ENCODE measurements at regions not wholly inside any gene's neighbourhood (a gene's known extent, or its start where the extent isn't known, plus 50 kb on each side); places are given as distances from the start of the nearest gene placed in this dataset.
"Not testable (repeated sequence)": the region's sequence is repeated elsewhere in the genome, so short reads cannot be mapped to it uniquely, and the experiment has no call there.

DNA sequence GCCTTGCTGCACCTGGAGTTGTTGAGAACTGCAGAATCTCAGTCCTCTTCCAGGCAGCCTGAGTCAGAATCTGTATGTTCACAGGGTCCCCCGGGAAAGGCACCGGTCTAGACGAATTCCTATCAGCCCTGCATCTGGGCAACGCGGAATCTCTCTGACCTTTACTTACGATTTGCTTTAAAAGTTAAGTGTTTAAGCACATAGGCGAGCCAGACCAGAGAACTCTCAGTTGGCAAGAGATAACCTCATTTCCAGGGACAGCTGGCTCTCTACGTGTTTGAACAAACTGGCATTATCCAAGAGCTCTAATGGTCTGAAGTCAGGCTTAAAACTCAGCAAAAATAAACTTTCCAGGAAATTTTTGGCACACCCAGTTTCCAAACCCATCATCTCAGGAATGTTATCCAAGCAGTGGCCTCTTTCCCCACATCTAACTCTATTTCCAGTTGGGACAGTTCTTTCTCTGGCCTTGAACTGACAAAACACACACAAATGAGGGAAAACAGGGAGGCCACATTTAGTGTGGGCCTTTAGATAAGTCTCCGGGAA lies 53.4 kb downstream of the HES1 start:
- Mint-ChIP-seq H3K36me3 (no peaks in the 10 kb centered on the region), H3K4me1 (peaks cover 4% of the 10 kb centered on the region), H3K27ac (no peak overlapping the region), H3K4me3 (no peak overlapping the region), H3K9me3 (no peaks in the 10 kb centered on the region)
- DNase-seq (ENCODE audit: low spot score in 2 of 2) (no peak), ATAC-seq (no peak)

DNA sequence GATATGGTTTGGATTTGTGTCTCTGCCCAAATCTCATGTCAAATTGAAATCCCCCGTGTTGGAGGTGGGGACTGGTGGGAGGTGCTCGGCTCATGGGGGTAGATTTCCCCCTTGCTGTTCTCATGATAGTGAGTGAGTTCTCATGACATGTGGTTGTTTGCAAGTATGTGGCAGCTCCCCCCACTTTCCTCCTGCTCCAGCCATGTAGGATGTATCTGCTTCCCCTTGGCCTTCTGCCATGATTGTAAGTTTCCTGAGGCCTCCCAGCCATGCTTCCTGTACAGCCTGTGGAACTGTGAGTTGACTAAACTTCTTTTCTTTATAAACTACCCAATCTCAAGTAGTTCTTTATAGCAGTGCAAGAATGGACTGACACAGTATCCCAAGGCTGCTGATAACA lies 55.9 kb downstream of the HES1 start:
- not testable (repeated sequence) for H3K36me3 Mint-ChIP-seq; H3K4me3 Mint-ChIP-seq; ATAC-seq; H3K9me3 Mint-ChIP-seq; DNase-seq (ENCODE audit: low spot score in 2 of 2); H3K27ac Mint-ChIP-seq; H3K4me1 Mint-ChIP-seq

GRCh38 chr3:194194051-194194756 lies 58.3 kb downstream of the HES1 start:
- Mint-ChIP-seq H3K27ac (peak overlapping the region; percentile 21), H3K4me3 (no peak overlapping the region), H3K36me3 (no peaks in the 10 kb centered on the region), H3K4me1 (peaks cover 9% of the 10 kb centered on the region), H3K9me3 (no peaks in the 10 kb centered on the region)
- no peak for DNase-seq (ENCODE audit: low spot score in 2 of 2)
- no peak for ATAC-seq

GRCh38 chr3:194194757-194195085 lies 58.8 kb downstream of the HES1 start:
- peaks cover 9% of the 10 kb centered on the region for H3K4me1 Mint-ChIP-seq
- H3K27ac Mint-ChIP-seq: peak overlapping the region; percentile 21
- ATAC-seq (no peak), DNase-seq (ENCODE audit: low spot score in 2 of 2) (no peak)
- no peaks in the 10 kb centered on the region for H3K9me3 Mint-ChIP-seq
- no peak overlapping the region for H3K4me3 Mint-ChIP-seq
- no peaks in the 10 kb centered on the region for H3K36me3 Mint-ChIP-seq

DNA sequence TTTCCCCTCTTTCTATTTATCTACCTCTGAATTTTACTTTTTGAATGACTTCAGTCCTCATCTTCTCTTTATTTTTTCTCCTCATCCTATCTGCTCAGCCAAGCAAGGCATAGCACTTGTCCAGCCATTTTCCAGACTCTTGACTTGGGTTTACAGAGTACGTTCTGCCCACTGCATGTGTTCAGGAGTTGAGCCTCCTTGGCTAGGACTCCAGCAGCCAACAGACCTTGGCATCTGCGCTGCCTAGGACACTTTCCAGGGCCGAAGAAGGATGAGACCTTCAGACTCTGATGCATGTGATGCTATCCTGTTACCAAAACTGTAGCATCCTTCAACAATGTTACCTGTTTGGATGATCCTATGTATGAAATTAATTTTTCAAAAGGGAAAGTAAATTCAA lies 59.7 kb downstream of the HES1 start:
- Mint-ChIP-seq H3K9me3 (no peaks in the 10 kb centered on the region), H3K4me1 (peaks cover 9% of the 10 kb centered on the region), H3K36me3 (no peaks in the 10 kb centered on the region), H3K27ac (no peak overlapping the region), H3K4me3 (no peak overlapping the region)
- ATAC-seq (no peak), DNase-seq (ENCODE audit: low spot score in 2 of 2) (no peak)

DNA sequence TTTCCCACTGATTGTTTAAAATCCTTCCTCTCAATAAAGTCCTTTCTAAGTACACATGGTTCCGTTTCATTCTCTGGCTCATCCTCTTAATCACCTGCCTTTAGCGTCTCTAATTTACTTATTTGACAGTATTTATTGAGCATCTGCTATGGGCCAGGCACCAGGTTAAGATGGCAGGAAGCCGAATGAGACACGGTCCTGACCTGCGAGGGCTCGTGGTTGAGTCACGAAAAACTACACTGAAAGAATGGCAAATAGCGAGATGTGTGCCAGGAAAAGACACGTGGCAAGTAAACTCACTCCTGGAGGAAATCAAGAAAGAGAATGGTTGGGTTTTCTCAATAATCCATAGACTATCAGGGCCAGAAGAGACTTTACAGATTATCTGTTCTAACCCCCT lies 60.9 kb downstream of the HES1 start:
- Mint-ChIP-seq H3K9me3 (no peaks in the 10 kb centered on the region), H3K27ac (no peak overlapping the region), H3K36me3 (no peaks in the 10 kb centered on the region), H3K4me1 (peaks cover 9% of the 10 kb centered on the region), H3K4me3 (no peak overlapping the region)
- DNase-seq (ENCODE audit: low spot score in 2 of 2) (no peak), ATAC-seq (no peak)

- H3K4me3 Mint-ChIP-seq: no peak overlapping the region
- H3K4me1 Mint-ChIP-seq: peaks cover 9% of the 10 kb centered on the region
- no peaks in the 10 kb centered on the region for H3K36me3 Mint-ChIP-seq
- no peak for ATAC-seq
- H3K9me3 Mint-ChIP-seq: no peaks in the 10 kb centered on the region
- no peak overlapping the region for H3K27ac Mint-ChIP-seq
- DNase-seq (ENCODE audit: low spot score in 2 of 2): no peak
Observed at GRCh38 chr3:194197396-194197960, 61.5 kb downstream of the HES1 start.

DNA sequence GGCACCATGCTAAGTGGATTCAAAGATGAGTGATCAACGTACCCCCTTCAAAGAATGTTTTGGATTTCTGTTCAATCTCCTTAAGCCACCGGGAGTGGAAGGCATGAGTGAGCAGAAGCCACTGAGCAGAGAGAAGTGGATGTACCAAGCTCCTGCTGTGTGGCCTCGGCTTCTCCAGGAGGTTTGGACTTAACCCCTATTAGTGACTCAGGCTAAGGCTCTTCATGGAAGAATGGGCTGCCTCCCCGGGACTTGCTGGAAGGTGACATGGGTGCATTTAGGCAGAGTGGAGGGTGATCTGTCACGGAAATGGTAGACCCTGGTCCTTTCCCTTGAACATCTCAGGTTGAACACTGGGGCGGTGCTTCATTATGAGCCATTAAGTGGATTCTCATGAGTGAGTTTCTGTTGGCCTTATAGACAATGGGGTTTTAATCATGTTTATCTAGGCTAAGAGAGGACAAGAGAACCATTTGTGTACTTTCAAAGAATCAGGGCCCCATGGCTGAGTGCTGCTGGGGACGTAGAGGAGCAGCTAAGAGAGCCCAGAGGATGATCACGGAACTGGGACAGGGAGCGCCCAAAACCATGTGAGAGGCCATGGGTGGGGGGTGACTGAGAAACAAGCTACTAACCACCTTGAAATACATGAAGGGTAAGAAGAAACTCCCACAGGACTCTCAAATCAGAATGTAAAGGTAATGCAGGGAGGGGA lies 62.2 kb downstream of the HES1 start:
- H3K27ac Mint-ChIP-seq: no peak overlapping the region
- H3K4me1 Mint-ChIP-seq: peaks cover 9% of the 10 kb centered on the region
- no peak overlapping the region for H3K4me3 Mint-ChIP-seq
- ATAC-seq (no peak), DNase-seq (ENCODE audit: low spot score in 2 of 2) (no peak)
- H3K9me3 Mint-ChIP-seq: no peaks in the 10 kb centered on the region
- no peaks in the 10 kb centered on the region for H3K36me3 Mint-ChIP-seq

- Mint-ChIP-seq H3K4me1 (peaks cover 16% of the 10 kb centered on the region), H3K9me3 (no peaks in the 10 kb centered on the region), H3K36me3 (no peaks in the 10 kb centered on the region), H3K27ac (no peak overlapping the region), H3K4me3 (no peak overlapping the region)
- no peak for DNase-seq (ENCODE audit: low spot score in 2 of 2)
- no peak for ATAC-seq
Observed at GRCh38 chr3:194198938-194199337, 63.0 kb downstream of the HES1 start.

DNA sequence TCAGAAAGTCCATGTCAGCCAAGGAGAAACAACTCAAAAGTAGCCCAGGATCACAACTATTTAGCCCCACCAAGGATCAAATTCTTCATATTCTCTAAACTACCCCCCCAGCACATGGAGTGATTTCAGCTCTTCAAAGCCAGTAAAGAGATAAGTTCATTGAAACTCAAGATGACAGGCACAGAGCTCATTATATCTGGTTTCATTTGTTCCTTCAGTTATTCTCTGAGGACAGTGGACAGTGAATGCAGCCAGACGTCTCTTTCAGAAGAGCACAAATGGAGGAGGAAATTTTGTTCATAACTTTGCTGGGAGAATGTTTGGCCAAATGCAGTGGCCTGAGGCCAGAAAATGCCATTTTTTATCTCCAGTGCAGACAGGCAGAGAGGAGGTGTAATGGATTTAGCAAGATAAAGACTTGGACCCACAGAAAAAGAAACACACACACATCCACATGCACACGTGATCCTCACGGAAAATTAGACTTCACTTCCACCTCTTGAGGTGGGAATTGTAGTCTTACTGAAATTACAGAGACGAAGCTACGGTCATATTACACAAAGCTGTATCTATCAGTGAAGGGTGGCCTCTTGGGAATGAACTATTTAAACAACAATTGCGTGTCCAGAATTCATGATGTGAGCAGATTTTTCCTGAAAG lies 64.6 kb downstream of the HES1 start:
- H3K4me1 Mint-ChIP-seq: peaks cover 8% of the 10 kb centered on the region
- DNase-seq (ENCODE audit: low spot score in 2 of 2): no peak
- H3K27ac Mint-ChIP-seq: no peak overlapping the region
- no peak for ATAC-seq
- no peak overlapping the region for H3K4me3 Mint-ChIP-seq
- H3K9me3 Mint-ChIP-seq: no peaks in the 10 kb centered on the region
- no peaks in the 10 kb centered on the region for H3K36me3 Mint-ChIP-seq

DNA sequence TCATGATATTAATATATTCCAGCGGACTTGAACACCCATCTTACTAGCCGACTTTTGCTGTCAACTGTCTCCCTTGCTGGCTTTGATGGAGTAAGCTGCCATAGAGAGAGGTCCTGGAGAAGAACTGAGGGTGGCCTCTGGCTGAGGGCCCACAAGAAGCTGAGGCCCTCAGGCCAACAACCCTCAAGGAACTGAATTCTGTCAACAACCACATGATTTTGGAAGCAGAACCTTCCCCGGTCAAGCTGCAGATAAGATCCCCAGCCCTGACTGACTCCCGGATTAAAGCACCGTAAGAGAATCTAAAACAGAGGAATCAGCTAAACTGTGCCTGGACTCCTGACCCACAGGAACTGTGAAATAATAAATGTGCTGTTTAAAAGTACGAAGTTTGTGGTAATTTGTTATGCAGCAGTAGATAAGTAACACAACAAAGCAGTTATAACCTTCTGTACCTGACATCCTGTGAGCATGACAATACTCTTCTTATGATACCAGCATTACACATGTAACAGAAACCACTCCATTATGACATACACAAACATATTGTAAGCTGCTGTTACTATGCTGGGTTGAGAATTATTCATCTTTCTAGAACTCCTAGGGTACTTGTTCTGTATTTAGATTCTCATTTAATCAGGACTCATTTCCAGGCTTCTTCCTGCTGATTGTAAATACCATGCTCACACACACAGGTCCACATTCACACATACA lies 66.2 kb downstream of the HES1 start:
- ATAC-seq (peak; percentile 57), DNase-seq (ENCODE audit: low spot score in 2 of 2) (no peak)
- no peaks in the 10 kb centered on the region for H3K36me3 Mint-ChIP-seq
- no peak overlapping the region for H3K27ac Mint-ChIP-seq
- no peaks in the 10 kb centered on the region for H3K9me3 Mint-ChIP-seq
- H3K4me3 Mint-ChIP-seq: no peak overlapping the region
- peaks cover 8% of the 10 kb centered on the region for H3K4me1 Mint-ChIP-seq

- Mint-ChIP-seq H3K36me3 (no peaks in the 10 kb centered on the region), H3K27ac (no peak overlapping the region), H3K9me3 (no peaks in the 10 kb centered on the region), H3K4me3 (peak overlapping the region; percentile 63), H3K4me1 (peaks cover 8% of the 10 kb centered on the region)
- ATAC-seq (peak; percentile 39), DNase-seq (ENCODE audit: low spot score in 2 of 2) (no peak)
Observed at GRCh38 chr3:194203482-194204041, 67.6 kb downstream of the HES1 start.

DNA sequence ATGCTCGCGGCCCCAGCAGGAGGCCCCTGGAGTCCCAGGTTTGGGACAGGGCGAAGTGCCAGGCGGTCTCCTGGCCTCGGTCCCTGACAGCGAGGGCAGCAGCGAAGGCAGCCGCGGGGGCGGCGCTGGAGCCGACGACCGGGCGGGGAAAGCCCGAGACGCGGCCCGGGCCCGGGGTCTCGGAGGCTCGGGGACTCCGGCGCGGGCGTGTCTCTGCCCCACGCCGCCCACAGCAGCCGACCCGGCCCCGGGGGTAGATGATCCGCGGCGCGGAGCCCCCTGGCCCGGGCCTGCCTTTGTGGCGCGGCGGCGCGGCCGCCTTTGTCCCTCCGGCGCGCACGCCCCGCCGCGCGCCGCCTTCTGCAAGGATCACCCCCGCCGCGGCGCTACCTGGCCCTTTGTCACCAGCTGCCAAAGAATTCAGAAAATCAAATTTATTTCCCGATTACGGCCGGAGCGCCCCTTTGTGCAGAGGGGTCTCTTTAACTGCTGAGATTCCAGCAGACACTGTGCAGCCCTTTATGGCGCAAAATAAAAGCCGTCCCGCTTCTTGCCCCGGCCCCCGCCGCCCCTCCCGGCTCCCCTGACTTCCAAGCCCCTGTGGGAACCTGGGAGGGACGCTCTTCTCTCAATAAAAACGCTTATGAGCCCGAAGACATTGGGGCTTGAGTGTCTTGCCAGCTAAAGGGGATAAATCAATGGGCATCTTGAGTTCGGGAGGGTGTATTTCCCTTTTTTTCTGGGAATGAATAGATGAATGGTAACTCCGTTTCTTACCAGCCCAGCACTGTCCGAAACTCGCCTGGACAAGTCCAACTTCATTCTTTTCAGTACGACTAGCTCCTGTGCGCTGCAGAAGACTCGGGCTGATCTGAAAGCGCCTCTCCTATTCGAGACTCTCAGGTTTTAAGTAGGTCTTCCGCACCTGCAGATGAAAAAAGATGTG lies 68.4 kb downstream of the HES1 start:
- Mint-ChIP-seq H3K9me3 (no peaks in the 10 kb centered on the region), H3K27ac (no peak overlapping the region)

GRCh38 chr3:194205675-194206133 lies 69.8 kb downstream of the HES1 start:
- ATAC-seq (no peak), DNase-seq (ENCODE audit: low spot score in 2 of 2) (no peak)
- H3K9me3 Mint-ChIP-seq: no peaks in the 10 kb centered on the region

More for the DNA sequence above, 68.4 kb downstream of the HES1 start:
- Mint-ChIP-seq H3K36me3 (no peaks in the 10 kb centered on the region), H3K4me1 (peaks cover 8% of the 10 kb centered on the region), H3K4me3 (peak overlapping the region; percentile 63)
- ATAC-seq: peak; percentile 36
- DNase-seq (ENCODE audit: low spot score in 2 of 2): no peak

More at GRCh38 chr3:194205675-194206133, 69.8 kb downstream of the HES1 start:
- no peak overlapping the region for H3K4me3 Mint-ChIP-seq
- no peak overlapping the region for H3K27ac Mint-ChIP-seq
- H3K36me3 Mint-ChIP-seq: no peaks in the 10 kb centered on the region
- peaks cover 8% of the 10 kb centered on the region for H3K4me1 Mint-ChIP-seq

Measured in stimulated activated effector memory CD8-positive, alpha-beta T cell treated with anti-CD3 and anti-CD28 coated beads, Interleukin-12 subunit alpha, Interleukin-12 subunit beta, amount 100 ng/mL, for 72 hours (primary cell).